Stimulated activated CD8-positive, alpha-beta memory T cell treated with anti-CD3 and anti-CD28 coated beads, Interleukin-7, amount 100 ng/mL, for 4 hours (primary cell): ENCODE measurements at regions not wholly inside any gene's neighbourhood (a gene's known extent, or its start where the extent isn't known, plus 50 kb on each side); places are given as distances from the start of the nearest gene placed in this dataset.

Experiments used
- DNase-seq, 2 donors: peaks; one replicate each; pipeline ENCODE4 v3.0.0-alpha.2; 2020; ENCODE audit warnings: low read depth in 2 of 2

DNA sequence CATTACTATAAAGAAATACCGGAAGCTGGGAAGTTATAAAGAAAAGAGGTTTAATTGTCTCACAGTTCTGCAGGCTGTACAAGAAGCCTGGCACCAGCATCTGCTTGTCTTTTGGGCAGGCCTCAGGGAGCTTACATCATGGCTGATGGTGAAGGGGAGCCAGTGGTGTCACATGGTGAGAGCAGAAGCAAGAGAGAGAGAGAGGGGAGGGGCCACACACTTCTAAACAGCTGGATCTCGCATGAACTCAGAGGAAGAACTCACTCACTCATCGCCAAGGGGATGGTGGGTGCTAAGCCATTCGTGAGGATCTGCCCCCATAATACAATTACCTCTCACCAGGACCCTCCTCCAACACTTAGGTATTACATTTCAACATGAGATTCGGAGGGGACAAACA is 51.8 kb upstream of the ANKRD34C start:
- no peak for DNase-seq

DNA sequence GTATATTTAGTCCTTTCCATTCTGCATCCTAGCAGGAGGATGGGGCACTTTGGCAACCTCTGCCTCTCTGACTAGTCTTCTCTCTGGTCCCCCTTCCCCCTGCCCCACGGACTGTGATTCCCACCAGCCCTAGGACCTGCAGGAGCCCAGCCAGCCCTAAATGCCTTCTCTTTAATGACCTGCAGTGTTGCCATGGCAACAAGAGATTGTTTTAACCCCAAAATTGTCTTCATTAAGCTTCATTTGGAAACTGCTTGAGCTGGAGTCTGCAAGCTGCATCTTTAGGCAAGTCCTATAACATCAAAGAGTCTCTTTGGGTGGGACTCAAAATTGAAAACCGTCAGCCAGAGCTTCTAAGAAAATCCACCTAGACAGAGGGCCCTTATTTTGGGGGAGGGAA is 59.7 kb upstream of the ANKRD34C start:
- no peak for DNase-seq

DNA sequence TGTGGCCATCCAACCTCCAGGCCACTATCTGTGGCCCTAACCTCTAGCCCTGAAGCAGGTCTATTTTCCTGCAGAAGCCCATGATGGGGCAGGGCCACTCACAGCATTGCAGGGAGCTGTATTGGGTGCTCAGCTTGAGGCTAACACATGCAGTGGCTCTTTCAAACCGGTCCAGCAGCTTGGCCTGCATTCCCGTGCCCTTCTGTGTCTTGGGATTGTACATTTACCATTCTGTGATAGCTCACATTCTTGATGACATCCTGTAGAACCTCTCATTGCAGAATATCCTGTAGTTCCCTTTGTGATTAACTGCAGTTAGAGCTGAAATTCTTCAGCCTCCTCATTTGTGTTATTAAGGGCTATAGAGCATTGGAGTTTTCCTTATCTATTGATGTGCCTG is 60.8 kb upstream of the ANKRD34C start:
- no peak for DNase-seq

DNA sequence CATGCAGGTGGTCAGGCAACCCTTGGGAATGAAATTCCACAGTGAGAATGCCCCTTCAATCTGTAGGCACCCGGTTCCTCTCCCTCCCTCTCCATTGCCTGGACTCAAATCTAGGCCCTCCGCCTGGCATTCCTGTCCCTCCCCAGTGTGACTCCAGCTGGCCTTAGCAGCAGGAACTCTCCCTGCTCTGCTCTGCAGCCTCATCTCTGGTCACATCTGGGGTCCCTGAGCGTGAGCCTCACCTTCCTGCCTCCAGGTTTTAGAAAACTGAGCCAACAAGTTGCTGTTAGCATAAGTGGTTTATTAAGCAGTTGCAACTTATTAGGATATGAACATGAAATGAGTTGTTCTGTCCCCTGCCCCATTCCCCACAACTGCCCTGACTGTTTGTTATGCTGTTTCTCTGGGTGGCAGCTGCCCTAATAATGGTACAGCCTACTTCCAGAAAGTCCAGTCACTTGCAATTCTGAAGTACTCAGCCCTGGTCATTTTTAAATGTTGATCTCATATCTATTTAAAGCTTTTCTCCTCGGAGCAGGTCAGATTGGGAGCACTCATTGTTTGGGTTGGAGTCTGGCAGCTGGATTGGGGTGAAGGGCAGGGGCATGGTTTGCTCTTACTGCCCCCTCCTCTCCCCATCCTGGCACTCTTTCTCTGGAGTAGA is 63.0 kb upstream of the ANKRD34C start:
- no peak for DNase-seq

DNA sequence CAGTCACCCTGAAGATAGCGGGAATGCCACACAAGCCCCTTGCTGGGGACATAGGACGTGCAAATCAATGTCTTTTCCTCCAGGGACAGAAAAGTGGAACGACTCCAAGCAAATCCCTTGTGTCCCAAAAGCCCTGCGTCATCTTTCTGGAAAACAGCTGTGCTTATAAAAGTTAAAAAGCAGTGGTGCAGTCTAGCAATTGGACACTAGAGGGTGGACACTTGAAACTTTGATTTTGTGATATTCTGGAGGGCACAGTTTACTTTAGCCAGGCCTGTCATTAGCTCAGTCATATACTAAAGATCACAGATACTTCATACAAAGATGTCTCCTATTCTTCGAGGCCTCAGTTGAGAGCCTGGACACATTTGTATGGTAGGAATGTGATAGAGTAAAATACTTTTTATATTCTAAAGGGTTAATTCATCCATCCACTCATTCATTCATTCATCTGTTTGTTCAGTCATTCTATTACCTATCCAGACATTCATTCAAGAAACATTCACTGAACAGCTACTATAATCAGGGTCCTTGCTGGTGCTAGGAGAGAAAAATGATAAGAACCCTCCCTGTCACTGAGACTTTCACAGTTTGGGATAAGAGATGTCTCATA is 63.8 kb upstream of the ANKRD34C start:
- no peak for DNase-seq

DNA sequence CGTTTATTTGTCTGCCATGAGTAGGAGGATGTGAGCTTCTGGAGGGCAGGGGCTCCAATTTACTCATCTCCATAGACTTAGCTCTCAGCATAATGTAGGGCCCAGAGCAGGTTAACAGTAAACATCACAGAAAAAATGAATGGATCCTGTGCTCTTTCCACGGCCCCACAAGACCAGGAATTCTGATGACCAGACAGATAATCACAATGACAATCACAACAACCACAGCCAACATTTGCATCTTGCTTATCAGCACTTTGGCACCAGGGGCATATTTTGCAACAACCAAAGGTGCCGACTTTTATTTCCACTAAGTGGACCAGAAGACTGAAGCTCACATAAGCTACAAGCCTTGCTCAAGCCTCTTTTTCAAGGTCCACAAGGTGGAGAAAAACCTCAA is 68.9 kb upstream of the ANKRD34C start:
- DNase-seq = no peak

DNA sequence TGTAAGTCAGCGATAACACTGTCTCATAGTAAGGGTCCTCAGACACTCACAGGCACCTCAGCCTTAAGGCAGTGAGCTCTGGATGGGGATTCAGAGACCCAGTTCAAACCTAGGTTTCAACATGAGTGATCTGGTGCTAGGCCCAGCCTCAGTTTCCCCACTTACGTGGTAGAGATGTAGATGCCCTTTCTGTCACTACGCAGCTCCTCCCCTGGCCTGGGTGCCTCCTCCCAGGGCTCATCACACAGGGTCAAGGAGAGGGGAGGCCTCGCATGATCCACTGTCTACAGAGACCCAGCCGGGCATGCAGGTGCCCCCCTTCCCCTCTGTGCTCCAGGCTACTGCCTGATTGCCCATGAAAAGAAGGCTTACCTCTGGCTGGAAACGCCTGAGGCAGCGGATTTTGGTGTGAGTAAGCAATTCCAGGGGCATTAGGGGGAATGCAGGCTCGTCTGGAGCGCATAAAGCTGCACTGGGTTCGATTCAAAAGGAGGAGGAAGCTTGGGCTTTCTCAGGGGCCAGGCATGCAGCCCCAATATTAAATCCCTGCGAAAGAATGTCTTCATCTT is 69.8 kb upstream of the ANKRD34C start:
- no peak for DNase-seq

DNA sequence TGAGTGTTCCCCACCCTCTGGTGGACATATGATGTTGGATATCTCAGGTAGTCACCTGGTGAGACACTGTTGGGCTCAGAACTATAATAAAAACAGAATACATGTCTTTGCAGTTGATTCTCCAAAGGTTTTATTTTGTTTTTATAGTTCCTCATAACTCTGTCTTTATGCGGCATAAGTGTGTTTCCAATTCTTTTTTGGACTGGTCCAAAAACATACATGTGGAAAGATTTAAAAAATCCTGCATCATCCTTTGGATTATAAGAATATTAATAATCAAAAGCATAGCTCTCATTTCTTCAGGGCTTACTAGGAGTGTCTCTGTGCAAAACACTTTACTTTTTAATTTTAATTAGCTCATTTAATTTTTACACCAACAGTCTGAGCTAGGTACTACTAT is 71.0 kb upstream of the ANKRD34C start:
- no peak for DNase-seq

DNA sequence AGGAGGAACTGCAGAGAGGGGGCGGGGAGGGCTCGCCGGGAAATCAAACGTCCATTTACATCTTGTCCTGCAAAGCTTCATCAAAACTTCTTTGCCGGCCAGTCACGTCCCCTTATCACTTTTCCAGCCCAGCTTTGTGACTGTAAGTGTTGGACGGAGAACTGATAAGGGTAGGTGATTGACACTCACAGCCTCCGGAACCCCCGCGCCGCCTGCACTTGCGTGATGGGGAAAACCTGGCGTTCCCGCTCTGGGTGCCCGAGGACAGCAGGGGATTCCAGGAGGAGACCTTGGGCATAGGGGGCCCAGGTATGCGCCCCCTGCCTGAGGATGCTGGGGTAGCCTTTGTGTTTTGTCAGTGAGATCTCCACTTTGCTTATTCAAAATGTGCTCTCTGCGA is 72.8 kb upstream of the ANKRD34C start:
- no peak for DNase-seq

DNA sequence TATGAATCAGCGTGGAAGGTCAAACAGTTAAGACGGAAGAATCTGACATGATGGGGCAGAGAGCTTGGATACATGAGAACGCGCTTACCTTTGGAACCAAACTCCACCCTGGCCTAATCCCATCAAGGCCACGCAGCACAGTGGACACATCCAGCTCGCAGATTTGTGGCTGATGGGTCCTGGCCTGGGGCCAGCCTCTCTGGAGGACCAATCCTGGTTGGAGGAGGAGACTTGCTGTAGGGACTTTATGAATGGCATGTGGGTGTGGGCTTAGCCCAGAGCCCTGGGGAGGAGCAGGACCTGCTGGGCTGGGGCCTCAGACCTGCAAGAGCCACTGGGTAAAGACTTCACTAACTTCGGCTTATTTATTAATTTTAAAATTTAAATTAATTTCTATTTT is 73.4 kb upstream of the ANKRD34C start:
- DNase-seq = no peak

DNA sequence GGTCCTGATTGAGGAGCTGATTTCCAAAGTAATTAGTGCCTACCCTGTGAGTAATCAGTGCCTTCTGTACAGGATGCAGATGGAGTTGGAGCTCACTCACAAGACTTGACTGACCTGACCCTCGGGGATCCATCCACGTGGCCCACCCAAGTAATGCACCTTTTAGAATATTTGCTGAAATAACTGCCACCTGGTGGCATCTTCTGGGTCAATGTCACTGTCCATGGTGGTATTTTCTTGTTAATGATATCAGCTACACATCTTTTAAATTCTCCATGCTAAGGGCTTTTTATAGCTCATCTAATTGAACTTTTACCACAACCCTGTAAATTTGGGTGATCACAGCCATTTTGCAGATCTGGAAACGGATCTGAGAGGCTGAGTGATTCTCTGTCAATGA is 74.3 kb upstream of the ANKRD34C start:
- no peak for DNase-seq

DNA sequence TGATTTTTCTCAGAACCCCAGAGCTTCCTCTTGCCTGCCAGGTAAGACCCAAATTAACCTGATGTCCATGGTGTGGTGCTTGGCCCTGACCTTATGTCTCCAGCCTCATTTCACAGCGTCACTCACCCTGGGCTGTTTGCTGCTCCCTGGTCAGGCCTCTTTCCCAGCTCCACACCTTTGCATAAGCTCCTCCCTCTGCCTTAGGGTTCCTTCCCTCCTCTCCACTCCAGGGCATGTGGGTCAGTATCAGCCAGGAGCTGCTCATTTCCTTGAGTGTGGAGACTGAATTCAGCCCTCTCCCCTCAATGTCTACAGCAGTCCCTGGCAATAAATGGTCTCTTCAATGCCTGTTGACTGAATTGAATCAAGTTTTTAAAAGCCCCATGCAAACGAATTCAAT is 75.6 kb upstream of the ANKRD34C start:
- no peak for DNase-seq

DNA sequence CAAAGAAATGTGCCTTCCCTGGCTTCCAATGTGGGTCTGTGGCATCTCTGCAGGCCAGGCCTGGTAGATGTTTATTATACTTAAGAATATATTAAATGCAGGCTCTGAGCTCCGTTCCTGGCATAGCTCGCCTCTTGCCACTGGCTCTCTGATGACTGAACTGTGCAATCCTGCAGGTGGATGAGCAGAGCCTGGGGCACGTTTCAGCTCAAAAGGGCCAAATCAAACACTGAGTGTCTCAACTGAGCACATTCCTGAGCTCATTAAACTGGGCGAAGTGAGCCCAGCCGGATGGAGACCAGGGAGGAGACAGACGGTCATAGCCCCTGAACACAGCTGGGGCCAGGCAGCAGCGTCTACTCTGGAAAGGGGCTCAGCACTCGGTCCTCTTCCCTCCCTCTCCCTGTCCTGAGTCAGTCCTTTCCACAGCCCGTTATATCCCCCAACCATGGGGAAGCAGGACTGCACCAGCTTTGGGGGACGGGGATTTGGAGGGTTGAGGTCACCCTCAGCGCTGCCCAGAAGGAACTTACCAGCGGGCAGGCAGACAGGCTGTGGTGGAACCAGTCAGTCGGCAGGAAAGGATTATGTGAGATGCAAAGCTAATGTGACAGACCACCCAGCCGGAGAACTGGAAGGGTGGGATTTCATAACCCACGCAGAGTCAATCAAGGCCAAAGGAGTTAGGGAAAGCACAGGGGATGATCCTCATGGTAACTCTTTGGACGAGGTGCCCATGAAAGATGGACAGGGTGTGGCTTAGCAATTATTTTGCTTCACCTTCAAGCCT is 77.4 kb upstream of the ANKRD34C start:
- no peak for DNase-seq

DNA sequence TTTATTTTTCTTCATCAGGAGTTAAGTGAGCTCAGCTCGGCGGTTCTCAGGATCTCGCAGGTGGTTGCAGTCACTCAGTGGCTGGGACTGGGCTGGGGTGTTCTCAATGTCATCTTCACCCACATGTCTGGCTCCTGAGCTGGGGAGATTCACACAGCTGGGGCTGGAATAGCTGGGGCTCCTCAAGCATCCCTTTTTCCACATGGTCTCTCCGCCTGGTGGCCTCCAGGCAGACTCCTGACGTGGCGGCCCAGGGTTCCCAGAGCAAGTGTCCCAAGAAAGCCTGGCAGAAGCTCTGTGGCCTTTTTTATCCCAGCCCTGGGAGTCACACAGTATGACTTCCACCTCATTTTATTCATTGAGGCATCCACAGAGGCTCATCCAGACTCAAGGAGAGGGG is 84.1 kb upstream of the ANKRD34C start:
- no peak for DNase-seq

DNA sequence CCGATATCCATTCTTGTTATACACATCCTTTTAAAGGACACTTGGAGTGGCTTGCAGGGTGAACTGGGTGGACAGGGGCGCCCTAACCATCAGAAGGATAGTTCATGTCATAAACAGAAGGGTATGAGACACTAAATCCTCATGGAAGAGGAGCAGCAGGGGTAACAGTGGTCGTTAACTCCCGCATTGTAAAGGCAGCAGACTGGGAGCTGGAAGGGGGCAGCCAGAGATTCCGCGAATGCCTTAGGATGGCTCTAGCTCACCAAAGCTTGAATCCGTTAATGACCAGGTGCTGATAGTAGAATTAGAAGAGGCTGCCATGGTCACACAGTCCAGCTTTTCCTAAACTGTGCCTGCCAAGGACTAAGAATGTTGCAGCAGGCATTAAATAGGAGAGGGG is 85.2 kb upstream of the ANKRD34C start:
- DNase-seq = no peak

DNA sequence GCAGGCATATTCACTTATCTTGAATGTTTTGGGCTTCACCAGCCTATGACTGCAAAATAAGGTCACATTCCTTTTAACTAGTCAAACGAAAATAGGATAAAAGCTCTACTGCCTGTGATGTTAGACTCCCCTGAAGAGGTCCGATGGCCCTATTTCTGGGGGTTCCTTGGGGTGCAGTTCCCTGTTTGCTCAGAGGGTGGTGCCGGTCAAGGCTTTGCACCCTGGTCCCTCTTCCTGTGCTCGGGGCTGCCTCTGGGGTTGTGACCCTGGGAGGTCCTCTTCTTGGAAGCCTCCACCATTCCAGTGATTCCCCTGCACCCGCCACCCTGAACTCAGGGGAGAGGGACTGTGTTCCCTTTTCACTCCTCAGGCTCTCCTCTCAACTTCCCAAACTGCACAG is 86.7 kb upstream of the ANKRD34C start:
- no peak for DNase-seq

DNA sequence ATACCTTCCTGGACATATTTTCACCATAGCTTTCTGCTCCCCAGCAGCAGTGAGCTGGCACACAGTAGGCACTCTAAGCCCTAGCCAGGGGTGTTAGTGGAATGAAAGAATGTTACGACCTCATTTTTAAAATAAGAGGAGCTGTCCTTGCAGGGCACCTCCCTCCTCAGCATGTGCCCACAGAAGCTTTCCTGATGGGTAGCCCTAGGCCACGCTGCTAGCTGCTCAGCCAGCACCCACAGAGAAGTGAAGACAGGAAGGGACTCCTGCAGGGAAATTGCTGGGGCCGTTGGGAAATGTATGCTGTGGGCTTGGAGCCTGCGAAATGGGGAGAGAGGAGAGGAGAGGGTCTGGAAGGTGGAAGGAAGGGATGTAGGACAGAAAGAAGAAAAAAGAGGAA is 87.3 kb upstream of the ANKRD34C start:
- DNase-seq = no peak

DNA sequence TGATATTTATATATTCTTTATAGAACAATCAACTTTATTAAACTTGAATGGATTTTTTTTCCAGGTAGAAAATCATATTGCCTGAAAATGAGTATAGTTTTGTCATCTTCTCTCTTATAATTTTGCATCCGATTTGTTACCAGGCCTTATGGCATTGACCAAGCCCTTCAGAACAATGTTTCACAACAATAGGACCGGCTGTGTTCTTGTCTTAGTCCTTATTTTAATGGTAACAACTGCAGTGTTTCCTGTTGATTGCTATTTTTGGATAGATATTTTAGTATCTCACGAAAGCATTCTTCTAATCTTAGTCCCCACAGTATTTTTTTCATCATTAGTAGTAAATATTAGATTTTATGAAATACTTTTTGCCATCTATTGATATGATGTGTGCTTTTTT is 88.1 kb upstream of the ANKRD34C start:
- no peak for DNase-seq

DNA sequence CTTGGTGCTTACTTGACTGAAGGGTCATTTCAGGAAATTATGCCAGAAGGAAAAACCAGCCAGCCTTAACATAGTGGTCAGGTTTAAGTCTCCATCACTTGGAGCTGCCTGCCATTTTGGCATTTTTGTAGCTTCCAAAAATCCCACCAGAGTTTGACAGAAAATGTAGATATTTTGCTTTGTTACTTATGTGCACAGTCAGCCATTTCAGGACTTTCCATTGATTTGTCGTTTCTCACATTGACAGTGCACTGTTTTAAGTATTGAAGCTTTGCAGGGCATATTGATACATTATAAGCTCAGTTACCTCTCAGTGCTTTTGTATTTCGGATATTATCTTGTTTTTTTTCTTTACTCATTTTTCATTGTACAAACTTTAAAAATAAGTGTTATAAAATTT is 89.0 kb upstream of the ANKRD34C start:
- no peak for DNase-seq

DNA sequence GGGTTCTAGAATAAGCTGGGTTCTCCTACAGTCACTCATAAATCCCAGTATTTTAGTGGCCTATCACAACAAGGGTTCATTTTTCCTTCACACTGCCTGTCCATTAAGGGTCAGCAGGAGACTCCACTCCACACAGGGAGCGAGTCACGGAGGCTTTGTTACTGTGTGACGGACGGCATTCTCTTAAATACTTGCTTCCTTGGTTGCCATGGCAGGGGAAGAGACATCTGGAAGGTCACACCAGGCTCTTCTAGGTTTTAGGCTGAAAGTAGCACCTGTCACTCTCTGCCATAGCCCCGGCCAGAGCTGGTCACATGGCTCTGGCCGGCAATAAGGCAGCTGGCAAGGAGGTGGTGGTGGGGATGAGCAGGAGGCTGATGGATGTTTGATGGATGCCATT is 89.4 kb upstream of the ANKRD34C start:
- no peak for DNase-seq

DNA sequence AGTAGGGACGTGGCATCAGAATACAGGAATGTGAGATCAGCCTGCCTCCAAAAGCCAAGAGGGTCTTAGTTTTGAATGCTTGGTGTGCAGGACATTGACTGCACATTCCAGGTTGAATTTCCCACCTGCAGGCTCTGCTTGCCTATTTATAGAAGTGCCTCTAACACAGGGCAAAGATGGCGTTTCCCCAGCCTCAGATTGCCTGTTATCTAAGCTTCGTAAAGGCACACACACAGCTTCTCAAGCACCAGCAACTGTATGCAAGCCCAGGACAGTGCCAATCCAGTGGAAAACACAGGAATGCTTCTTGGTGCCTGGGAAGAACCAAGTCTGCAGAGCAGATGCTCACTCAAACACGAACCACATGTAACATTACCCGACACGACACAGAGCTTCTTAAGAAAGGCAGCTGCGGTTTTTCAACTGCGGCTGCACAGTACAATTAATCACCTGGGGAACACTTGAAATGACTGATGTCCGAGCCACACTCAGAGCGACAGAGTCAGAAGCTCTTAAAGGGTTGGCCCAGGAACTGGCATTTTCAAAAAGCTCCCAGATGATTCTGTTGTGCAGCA is 90.0 kb upstream of the ANKRD34C start:
- no peak for DNase-seq

DNA sequence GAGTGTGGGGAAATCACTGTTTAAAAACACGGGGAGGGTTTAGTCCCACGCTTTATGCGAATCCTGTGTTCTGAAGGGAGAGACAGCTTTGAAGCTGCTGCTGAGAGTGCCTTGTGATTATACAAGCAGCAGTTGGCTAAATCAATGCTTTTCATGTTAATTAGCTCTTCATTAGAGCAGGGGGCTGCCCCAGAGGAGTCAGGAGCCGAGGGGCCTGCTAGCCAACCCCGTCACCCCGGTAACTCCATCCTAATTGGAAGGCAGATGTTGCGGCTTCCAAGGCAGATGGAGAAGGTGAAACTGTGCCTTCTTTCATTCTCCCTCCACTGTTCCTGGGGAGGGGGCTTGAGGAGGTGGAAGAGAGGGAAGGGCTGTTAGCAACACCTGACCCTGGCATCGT is 92.4 kb upstream of the ANKRD34C start:
- no peak for DNase-seq

DNA sequence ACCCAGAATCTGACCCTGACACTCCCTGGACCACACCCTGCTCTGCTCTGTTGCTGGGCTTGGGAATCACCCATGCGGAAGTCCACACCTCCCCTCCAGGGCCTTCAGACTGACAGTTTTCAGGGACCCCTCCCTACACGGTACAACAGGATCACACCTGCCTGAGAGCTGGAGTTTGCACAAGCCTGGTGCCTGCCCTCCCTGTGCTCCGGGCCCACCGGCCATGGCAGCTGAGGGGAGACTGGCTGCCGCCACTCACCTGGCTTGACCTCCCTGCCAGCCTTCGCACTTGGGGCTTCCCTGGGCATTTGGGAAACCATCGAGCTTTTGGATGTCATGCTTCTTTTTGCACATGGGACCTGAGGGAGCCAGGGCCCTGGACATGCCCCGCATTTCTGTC is 95.9 kb upstream of the ANKRD34C start:
- DNase-seq = no peak
